Keratinocyte (primary cell): ENCODE measurements at regions not wholly inside any gene's neighbourhood (a gene's known extent, or its start where the extent isn't known, plus 50 kb on each side); places are given as distances from the start of the nearest gene placed in this dataset.

ENCODE experiments used
- DNase-seq: peaks from one replicate; pipeline ENCODE4 v3.0.0-alpha.2; 2011; ENCODE audit warnings: low read depth, missing footprints, low spot score
- FAIRE-seq: peaks from 2 replicates; lab custom pipeline; 2011; peaks lifted over from hg19 to GRCh38; lab: Jason Lieb, UNC
- H2AFZ ChIP-seq: 2 replicates; pipeline ENCODE4 v1.6.0; 2012; ENCODE audit warnings: low read length, control low read depth, inconsistent platforms; ENCODE audit not compliant: control insufficient read depth
- H3K27ac ChIP-seq: 2 replicates; pipeline ENCODE4 v1.5.1; 2011; ENCODE audit warnings: low read length; ENCODE audit not compliant: control insufficient read depth, insufficient read depth
- H3K27me3 ChIP-seq: 3 replicates; pipeline ENCODE4 v1.6.0; 2011; ENCODE audit warnings: low read length; ENCODE audit not compliant: control insufficient read depth, insufficient read depth; ENCODE audit errors: extremely low read depth
- H3K36me3 ChIP-seq, 2 experiments: 2 replicates in 1 of 2; 3 replicates in 1 of 2; pipeline ENCODE4 v1.5.1; 2011; ENCODE audit warnings: low read length in 2 of 2, mild to moderate bottlenecking in 1 of 2; ENCODE audit not compliant: control insufficient read depth in 2 of 2, insufficient read depth in 2 of 2; ENCODE audit errors: extremely low read depth in 1 of 2
- H3K4me1 ChIP-seq: 3 replicates; pipeline ENCODE4 v1.5.1; 2011; ENCODE audit warnings: low read length; ENCODE audit not compliant: control insufficient read depth, insufficient read depth; ENCODE audit errors: extremely low read depth
- H3K4me2 ChIP-seq: 3 replicates; pipeline ENCODE4 v1.6.0; 2011; ENCODE audit warnings: low read depth, low read length; ENCODE audit not compliant: control insufficient read depth, insufficient read depth; ENCODE audit errors: extremely low read depth
- H3K4me3 ChIP-seq, 3 experiments: fragments of 200-600 bp in 1 of 3; sonication (generic) in 1 of 3; 2 replicates in 2 of 3; 3 replicates in 1 of 3; pipeline ENCODE4 v1.5.1; 2011 to 2016; ENCODE audit warnings: low read length in 3 of 3, mild to moderate bottlenecking in 3 of 3, control low read depth in 2 of 3, inconsistent platforms in 1 of 3, low read depth in 1 of 3, mixed read lengths in 1 of 3, mixed run types in 1 of 3, moderate library complexity in 1 of 3; ENCODE audit not compliant: control insufficient read depth in 2 of 3, insufficient read depth in 2 of 3; ENCODE audit errors: extremely low read depth in 1 of 3
- H3K79me2 ChIP-seq: 2 replicates; pipeline ENCODE4 v1.6.0; 2012; ENCODE audit warnings: low read length; ENCODE audit not compliant: control insufficient read depth, insufficient read depth
- H3K9ac ChIP-seq: 3 replicates; pipeline ENCODE4 v1.6.0; 2011; ENCODE audit warnings: low read length; ENCODE audit not compliant: control insufficient read depth, insufficient read depth; ENCODE audit errors: extremely low read depth
- H3K9me1 ChIP-seq: 3 replicates; pipeline ENCODE4 v1.6.0; 2011; ENCODE audit warnings: low read length; ENCODE audit not compliant: control insufficient read depth, insufficient read depth; ENCODE audit errors: extremely low read depth
- H3K9me3 ChIP-seq: 2 replicates; pipeline ENCODE4 v1.5.1; 2012; ENCODE audit warnings: low read depth, low read length; ENCODE audit not compliant: control insufficient read depth
- H4K20me1 ChIP-seq: 3 replicates; pipeline ENCODE4 v1.6.0; 2011; ENCODE audit warnings: low read length; ENCODE audit not compliant: control insufficient read depth, insufficient read depth; ENCODE audit errors: extremely low read depth
- EZH2 ChIP-seq: IDR thresholded peaks from one replicate; pipeline ENCODE4 v1.6.1; 2012; ENCODE audit warnings: inconsistent platforms, mild to moderate bottlenecking, low read length, moderate library complexity
- dilution Hi-C: fragments of 300-500 bp; cut with MboI; formaldehyde crosslinking; loops from one replicate; pipeline ENCODE4 v1.7.0; 2020; ENCODE audit warnings: low sequenced_read_pairs; ENCODE audit not compliant: extremely low pct_ligation_motif_present
- TF ChIP-seq, protein P1 (sequence below), 3 experiments: IDR thresholded peaks in 1 of 3; conservative IDR thresholded peaks in 1 of 3; optimal IDR thresholded peaks in 1 of 3; 2 replicates in 2 of 3; 3 replicates in 1 of 3; pipeline versions ENCODE3 to v1.5.1; 2011; ENCODE audit warnings: low read length in 3 of 3, mild to moderate bottlenecking in 3 of 3, moderate library complexity in 2 of 3, control low read depth in 1 of 3, inconsistent platforms in 1 of 3; ENCODE audit not compliant: insufficient read depth in 2 of 3; ENCODE audit errors: extremely low read depth in 1 of 3

DNA sequence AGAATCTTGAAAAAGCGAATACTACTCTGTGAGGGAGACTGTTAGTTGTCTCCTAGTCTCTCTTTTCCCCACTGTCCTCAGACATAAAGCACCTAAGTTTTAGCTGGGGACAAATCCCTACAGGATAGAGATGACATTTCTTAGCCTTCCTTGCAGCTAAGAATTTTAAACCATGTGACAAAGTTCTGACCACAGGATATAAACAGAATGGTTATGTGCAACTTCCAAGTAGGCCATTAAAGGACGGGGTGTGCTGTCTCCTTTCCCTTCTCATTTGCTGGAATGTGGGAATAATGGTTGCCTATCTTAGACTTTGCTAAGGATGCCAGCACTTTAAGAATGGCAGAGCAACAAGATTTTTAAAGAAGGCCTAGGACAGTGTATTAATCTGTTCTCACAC, 74.9 kb upstream of the PRPS1L1 start:
- FAIRE-seq (no peak), DNase-seq (no peak)
- Histone ChIP-seq H2AFZ (no peak overlapping the region), H3K4me3 (no peak overlapping the region), H3K27ac (no peak overlapping the region), H3K4me2 (no peak overlapping the region), H3K79me2 (no peaks in the 10 kb centered on the region), H3K9me1 (no peaks in the 10 kb centered on the region), H3K9me3 (no peaks in the 10 kb centered on the region), H3K4me1 (no peaks in the 10 kb centered on the region), H3K9ac (no peak overlapping the region), H4K20me1 (no peaks in the 10 kb centered on the region), H3K36me3 (no peaks in the 10 kb centered on the region), H3K27me3 (no peaks in the 10 kb centered on the region)
- TF ChIP-seq, protein P1, sequence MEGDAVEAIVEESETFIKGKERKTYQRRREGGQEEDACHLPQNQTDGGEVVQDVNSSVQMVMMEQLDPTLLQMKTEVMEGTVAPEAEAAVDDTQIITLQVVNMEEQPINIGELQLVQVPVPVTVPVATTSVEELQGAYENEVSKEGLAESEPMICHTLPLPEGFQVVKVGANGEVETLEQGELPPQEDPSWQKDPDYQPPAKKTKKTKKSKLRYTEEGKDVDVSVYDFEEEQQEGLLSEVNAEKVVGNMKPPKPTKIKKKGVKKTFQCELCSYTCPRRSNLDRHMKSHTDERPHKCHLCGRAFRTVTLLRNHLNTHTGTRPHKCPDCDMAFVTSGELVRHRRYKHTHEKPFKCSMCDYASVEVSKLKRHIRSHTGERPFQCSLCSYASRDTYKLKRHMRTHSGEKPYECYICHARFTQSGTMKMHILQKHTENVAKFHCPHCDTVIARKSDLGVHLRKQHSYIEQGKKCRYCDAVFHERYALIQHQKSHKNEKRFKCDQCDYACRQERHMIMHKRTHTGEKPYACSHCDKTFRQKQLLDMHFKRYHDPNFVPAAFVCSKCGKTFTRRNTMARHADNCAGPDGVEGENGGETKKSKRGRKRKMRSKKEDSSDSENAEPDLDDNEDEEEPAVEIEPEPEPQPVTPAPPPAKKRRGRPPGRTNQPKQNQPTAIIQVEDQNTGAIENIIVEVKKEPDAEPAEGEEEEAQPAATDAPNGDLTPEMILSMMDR (optimal IDR thresholded peaks at IDR 0.05 in 1 of 3, IDR thresholded peaks at IDR 0.05 in 1 of 3, conservative IDR thresholded peaks at IDR 0.05 in 1 of 3; ENCODE audit: extremely low read depth in 1 of 3, insufficient read depth in 2 of 3, low read length in 3 of 3): no peak
- no peak for TF ChIP-seq EZH2
- dilution Hi-C loops: no loop called here

GRCh38 chr7:18103436-18104218, 76.0 kb upstream of the PRPS1L1 start:
- Histone ChIP-seq H3K9me1 (no peaks in the 10 kb centered on the region), H3K9ac (no peak overlapping the region), H2AFZ (no peak overlapping the region), H3K36me3 (no peaks in the 10 kb centered on the region), H3K4me1 (no peaks in the 10 kb centered on the region), H3K4me3 (no peak overlapping the region), H3K4me2 (no peak overlapping the region), H4K20me1 (no peaks in the 10 kb centered on the region), H3K79me2 (no peaks in the 10 kb centered on the region), H3K27me3 (no peaks in the 10 kb centered on the region), H3K9me3 (no peaks in the 10 kb centered on the region), H3K27ac (no peak overlapping the region)
- FAIRE-seq (no peak), DNase-seq (no peak)
- dilution Hi-C loops: no loop called here
- TF ChIP-seq, protein P1 (optimal IDR thresholded peaks at IDR 0.05 in 1 of 3, IDR thresholded peaks at IDR 0.05 in 1 of 3, conservative IDR thresholded peaks at IDR 0.05 in 1 of 3; ENCODE audit: extremely low read depth in 1 of 3, insufficient read depth in 2 of 3, low read length in 3 of 3): no peak
- TF ChIP-seq EZH2: no peak
